ENCODE measurements at regions not wholly inside any gene's neighbourhood (a gene's known extent, or its start where the extent isn't known, plus 50 kb on each side); places are given as distances from the start of the nearest gene placed in this dataset.

DNA sequence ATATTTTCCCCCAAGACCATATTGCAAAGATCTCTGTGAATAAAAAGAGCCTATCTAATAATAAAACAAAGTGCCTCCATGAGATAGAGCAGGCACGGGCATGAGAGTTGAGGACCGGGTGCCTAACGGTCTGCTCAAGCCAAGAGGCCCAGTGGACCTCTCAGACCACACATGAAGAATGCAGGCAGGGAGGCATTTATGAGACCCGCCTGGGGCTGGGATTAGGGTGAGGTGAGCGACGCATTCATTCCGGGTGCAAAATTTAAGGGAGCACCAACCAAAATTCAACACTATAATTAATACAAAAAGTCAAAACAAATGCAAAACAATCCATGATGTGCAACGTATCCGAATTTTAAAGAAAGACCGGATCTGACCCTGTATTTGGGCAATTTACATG, 108.5 kb downstream of the MAF start:
- TF ChIP-seq EP300 (IDR thresholded peaks at IDR 0.05) (no peak), POLR2A (IDR thresholded peaks at IDR 0.05) (no peak), POLR2AphosphoS5 (IDR thresholded peaks at IDR 0.05) (no peak)
- TF ChIP-seq, protein P1, sequence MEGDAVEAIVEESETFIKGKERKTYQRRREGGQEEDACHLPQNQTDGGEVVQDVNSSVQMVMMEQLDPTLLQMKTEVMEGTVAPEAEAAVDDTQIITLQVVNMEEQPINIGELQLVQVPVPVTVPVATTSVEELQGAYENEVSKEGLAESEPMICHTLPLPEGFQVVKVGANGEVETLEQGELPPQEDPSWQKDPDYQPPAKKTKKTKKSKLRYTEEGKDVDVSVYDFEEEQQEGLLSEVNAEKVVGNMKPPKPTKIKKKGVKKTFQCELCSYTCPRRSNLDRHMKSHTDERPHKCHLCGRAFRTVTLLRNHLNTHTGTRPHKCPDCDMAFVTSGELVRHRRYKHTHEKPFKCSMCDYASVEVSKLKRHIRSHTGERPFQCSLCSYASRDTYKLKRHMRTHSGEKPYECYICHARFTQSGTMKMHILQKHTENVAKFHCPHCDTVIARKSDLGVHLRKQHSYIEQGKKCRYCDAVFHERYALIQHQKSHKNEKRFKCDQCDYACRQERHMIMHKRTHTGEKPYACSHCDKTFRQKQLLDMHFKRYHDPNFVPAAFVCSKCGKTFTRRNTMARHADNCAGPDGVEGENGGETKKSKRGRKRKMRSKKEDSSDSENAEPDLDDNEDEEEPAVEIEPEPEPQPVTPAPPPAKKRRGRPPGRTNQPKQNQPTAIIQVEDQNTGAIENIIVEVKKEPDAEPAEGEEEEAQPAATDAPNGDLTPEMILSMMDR (IDR thresholded peaks at IDR 0.05) = no peak

Data from upper lobe of left lung (tissue), 4 donors.